SU-DHL-6 (cell line): ENCODE measurements at regions not wholly inside any gene's neighbourhood (a gene's known extent, or its start where the extent isn't known, plus 50 kb on each side); places are given as distances from the start of the nearest gene placed in this dataset.

Experiments
- CTCF ChIP-seq: fragments of 200-600 bp; sonication (generic); IDR thresholded peaks from one replicate; pipeline ENCODE4 v1.5.1; 2017; ENCODE audit warnings: antibody characterized with exemption, mild to moderate bottlenecking, low read length, moderate library complexity; ENCODE audit not compliant: insufficient read depth, poor library complexity, severe bottlenecking
- EZH2phosphoT487 ChIP-seq: fragments of 200-600 bp; sonication (generic), shearing (Covaris generic); conservative IDR thresholded peaks from 2 replicates; pipeline ENCODE4 v1.6.1; 2018; ENCODE audit warnings: mild to moderate bottlenecking, antibody characterized with exemption, low read length, moderate library complexity, mixed read lengths

GRCh38 chr21:35504277-35504676 is 455.2 kb upstream of the RUNX1 start:
- TF ChIP-seq CTCF, result no peak
- no peak for TF ChIP-seq EZH2phosphoT487
